ENCODE measurements at regions not wholly inside any gene's neighbourhood (a gene's known extent, or its start where the extent isn't known, plus 50 kb on each side); places are given as distances from the start of the nearest gene placed in this dataset.

DNA sequence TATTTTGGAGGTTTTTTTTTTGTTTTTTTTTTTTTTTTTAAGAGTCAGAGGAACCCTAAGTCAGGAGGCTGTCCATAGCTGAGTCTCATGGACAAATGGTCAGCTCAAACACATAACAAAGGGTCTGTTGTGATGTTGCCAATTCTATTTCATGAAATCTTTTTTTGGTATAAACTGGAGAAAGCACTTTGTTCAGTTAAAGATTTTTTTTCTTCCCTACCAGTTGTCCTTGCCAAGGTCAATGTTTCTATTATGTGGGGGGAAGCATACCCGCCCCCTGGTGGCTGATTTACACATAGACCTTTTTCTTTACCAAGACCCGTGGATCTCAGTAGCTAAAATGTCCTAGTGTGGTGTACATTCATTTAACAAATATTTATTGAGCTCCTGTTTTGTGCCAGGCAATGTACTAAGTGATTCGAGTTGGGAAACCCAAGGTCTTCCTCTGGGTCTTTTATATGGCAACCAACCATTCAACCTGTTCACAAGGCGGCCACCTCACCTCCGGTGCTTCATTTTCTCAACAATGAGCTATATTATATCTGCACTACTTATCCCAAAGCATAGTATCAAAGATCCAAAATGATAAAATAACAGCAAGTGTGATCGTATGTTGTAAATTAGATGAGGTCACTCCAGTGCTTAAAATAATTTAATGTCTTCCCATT is 214.5 kb downstream of the PAH start:
- WGBS, 2 donors, result 39 to 40% methylated on average over 6 of the region's 6 CpGs
- DNase-seq, result peak in 1 of 2 donors; percentile 49
- Histone ChIP-seq H3K4me3 (ENCODE audit: low read length in 2 of 2) (no peak overlapping the region), H3K27ac (ENCODE audit: low read depth in 1 of 2, low read length in 2 of 2) (no peak overlapping the region), H3K27me3 (ENCODE audit: control insufficient read depth in 1 of 2, insufficient read depth in 2 of 2, low read length in 1 of 2) (no peaks in the 10 kb centered on the region), H3K36me3 (ENCODE audit: control insufficient read depth in 1 of 2, insufficient read depth in 2 of 2, low read length in 1 of 2) (no peaks in the 10 kb centered on the region), H3K4me1 (ENCODE audit: control insufficient read depth in 1 of 2, insufficient read depth in 2 of 2, low read length in 2 of 2) (no peaks in the 10 kb centered on the region), H3K9me3 (ENCODE audit: control insufficient read depth, low read length) (no peaks in the 10 kb centered on the region)
- intact Hi-C loops (cut with DNase I), result no loop called here
- ATAC-seq (ENCODE audit: low FRiP score), result no peak

DNA sequence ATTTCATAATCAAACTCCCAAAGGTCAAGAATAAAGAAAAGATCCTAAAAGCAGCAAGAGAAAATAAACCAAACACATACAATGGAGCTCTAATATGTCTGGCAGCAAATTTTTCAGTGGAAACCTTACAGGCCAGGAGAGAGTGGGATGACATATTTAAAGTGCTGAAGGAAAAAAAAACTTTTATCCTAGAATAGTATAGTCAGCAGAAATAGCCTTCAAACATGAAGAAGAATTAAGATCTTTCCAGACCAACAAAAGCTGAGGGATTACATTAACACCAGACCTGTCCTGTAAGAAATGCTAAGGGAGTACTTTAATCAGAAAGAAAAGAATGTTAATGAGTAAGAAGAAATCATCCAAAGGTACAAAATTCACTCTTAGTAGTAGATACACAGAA is 215.7 kb upstream of the IGF1 start:
- ATAC-seq (ENCODE audit: low FRiP score), result no peak
- no peak overlapping the region for H3K4me3 ChIP-seq (ENCODE audit: low read length in 2 of 2)

DNA sequence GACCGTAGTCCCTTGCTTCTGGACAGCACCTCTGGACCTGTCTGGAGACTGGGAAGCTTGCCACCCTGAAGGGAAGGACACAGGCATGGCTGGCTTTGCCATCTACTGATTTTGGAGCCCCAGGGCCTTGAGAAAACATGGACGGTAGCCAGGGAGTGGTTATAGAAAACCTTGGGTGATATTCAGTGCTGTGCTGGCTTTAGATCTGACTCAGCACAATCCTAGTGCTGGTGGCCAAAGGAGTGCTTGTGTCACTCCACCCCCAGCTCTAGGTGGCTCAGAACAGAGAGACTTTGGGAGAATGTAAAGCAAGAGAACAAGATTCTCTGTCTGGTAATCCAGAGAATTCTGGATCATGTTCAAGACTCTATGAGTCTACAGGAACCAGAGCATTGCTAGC is 214.5 kb upstream of the IGF1 start:
- intact Hi-C loops (cut with DNase I), result no loop called here

More for the DNA sequence above, 215.7 kb upstream of the IGF1 start:
- no peaks in the 10 kb centered on the region for H3K4me1 ChIP-seq (ENCODE audit: control insufficient read depth in 1 of 2, insufficient read depth in 2 of 2, low read length in 2 of 2)
- peaks cover 0 to 3% of the 10 kb centered on the region in 2 donors for H3K27me3 ChIP-seq (ENCODE audit: control insufficient read depth in 1 of 2, insufficient read depth in 2 of 2, low read length in 1 of 2)
- H3K9me3 ChIP-seq (ENCODE audit: control insufficient read depth, low read length), result peaks cover 3% of the 10 kb centered on the region
- H3K36me3 ChIP-seq (ENCODE audit: control insufficient read depth in 1 of 2, insufficient read depth in 2 of 2, low read length in 1 of 2), result no peaks in the 10 kb centered on the region
- H3K27ac ChIP-seq (ENCODE audit: low read depth in 1 of 2, low read length in 2 of 2), result no peak overlapping the region
- intact Hi-C loops (cut with DNase I), result no loop called here
- DNase-seq, result no peak

DNA sequence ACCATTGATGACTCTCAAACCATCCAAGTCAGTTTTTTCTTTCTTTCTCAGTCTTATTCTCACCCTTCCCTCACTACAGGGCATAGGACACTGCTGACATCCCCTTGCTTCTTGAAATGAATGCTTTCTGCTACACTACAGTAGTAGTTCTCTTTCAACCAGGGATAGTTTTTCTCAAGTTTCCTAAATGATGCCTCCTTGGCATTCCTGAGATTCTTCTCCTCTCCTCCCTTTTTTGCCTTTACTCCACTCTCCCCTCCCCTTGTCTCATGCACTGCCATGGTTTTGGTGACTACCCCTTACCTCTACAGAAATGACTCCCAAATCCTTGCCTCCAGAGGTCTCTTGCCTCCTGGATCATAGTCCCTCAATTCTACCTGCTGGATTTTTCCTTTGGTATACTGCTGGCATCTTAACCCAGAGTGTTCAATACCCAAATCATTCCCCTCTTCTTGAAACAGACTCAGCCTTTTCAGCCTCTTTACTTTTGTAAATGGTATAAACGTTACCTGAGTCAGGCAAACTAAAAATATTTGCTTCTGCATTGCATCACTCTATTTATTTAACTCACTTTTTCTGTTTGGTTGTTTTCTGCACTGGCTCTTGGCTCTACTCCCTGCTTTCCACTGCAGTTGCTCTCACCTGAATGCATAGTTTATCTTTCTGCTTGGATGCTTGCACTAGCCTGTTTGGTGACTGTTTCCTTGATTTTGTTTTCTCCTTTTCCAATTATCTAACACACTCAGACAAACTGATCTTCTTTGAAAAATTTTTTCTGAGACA is 211.6 kb upstream of the IGF1 start:
- Histone ChIP-seq H3K27me3 (ENCODE audit: control insufficient read depth in 1 of 2, insufficient read depth in 2 of 2, low read length in 1 of 2) (peaks cover 0 to 3% of the 10 kb centered on the region in 2 donors), H3K9me3 (ENCODE audit: control insufficient read depth, low read length) (peaks cover 3% of the 10 kb centered on the region), H3K4me3 (ENCODE audit: low read length in 2 of 2) (no peak overlapping the region), H3K27ac (ENCODE audit: low read depth in 1 of 2, low read length in 2 of 2) (no peak overlapping the region), H3K4me1 (ENCODE audit: control insufficient read depth in 1 of 2, insufficient read depth in 2 of 2, low read length in 2 of 2) (no peaks in the 10 kb centered on the region), H3K36me3 (ENCODE audit: control insufficient read depth in 1 of 2, insufficient read depth in 2 of 2, low read length in 1 of 2) (no peaks in the 10 kb centered on the region)
- ATAC-seq (ENCODE audit: low FRiP score), result no peak
- WGBS, 2 donors, result 35 to 42% methylated on average over 1 of the region's 1 CpG
- intact Hi-C loops (cut with DNase I), result no loop called here
- DNase-seq, result no peak

More for the DNA sequence above, 214.5 kb upstream of the IGF1 start:
- ATAC-seq (ENCODE audit: low FRiP score), result no peak
- H3K36me3 ChIP-seq (ENCODE audit: control insufficient read depth in 1 of 2, insufficient read depth in 2 of 2, low read length in 1 of 2), result no peaks in the 10 kb centered on the region
- H3K9me3 ChIP-seq (ENCODE audit: control insufficient read depth, low read length), result peaks cover 3% of the 10 kb centered on the region
- H3K4me3 ChIP-seq (ENCODE audit: low read length in 2 of 2), result no peak overlapping the region
- no peak overlapping the region for H3K27ac ChIP-seq (ENCODE audit: low read depth in 1 of 2, low read length in 2 of 2)
- no peak for DNase-seq
- H3K4me1 ChIP-seq (ENCODE audit: control insufficient read depth in 1 of 2, insufficient read depth in 2 of 2, low read length in 2 of 2), result no peaks in the 10 kb centered on the region
- peaks cover 0 to 3% of the 10 kb centered on the region in 2 donors for H3K27me3 ChIP-seq (ENCODE audit: control insufficient read depth in 1 of 2, insufficient read depth in 2 of 2, low read length in 1 of 2)
- 67 to 80% methylated on average over 2 of the region's 2 CpGs for WGBS, 2 donors

GRCh38 chr12:102690253-102690652 is 209.9 kb upstream of the IGF1 start:
- H3K9me3 ChIP-seq (ENCODE audit: control insufficient read depth, low read length), result peaks cover 3% of the 10 kb centered on the region
- no peak overlapping the region for H3K4me3 ChIP-seq (ENCODE audit: low read length in 2 of 2)
- H3K36me3 ChIP-seq (ENCODE audit: control insufficient read depth in 1 of 2, insufficient read depth in 2 of 2, low read length in 1 of 2), result no peaks in the 10 kb centered on the region
- ATAC-seq (ENCODE audit: low FRiP score) (no peak), DNase-seq (no peak)
- intact Hi-C loops (cut with DNase I), result no loop called here
- peaks cover 0 to 3% of the 10 kb centered on the region in 2 donors for H3K27me3 ChIP-seq (ENCODE audit: control insufficient read depth in 1 of 2, insufficient read depth in 2 of 2, low read length in 1 of 2)
- H3K4me1 ChIP-seq (ENCODE audit: control insufficient read depth in 1 of 2, insufficient read depth in 2 of 2, low read length in 2 of 2), result no peaks in the 10 kb centered on the region
- WGBS, 2 donors, result 76 to 90% methylated on average over 2 of the region's 2 CpGs
- no peak overlapping the region for H3K27ac ChIP-seq (ENCODE audit: low read depth in 1 of 2, low read length in 2 of 2)

DNA sequence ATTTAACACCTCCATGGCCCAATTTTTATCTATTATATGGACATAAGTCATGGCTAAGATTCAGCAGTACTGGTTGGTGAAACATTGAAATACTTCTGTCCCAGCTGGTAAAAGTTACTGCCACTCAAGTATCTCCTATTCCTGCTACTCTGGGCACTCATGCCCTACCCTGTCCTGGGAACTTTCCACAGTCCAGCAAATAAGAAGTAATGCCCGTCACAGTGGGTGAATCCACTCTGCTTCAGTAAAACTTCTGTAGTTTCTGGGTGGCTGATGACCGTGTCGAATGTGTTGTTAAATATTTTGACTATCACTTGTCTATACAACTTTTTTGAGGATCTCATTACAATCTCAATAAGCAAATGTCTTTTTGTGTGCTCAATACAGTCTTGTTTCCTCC is 209.3 kb upstream of the IGF1 start:
- Histone ChIP-seq H3K27me3 (ENCODE audit: control insufficient read depth in 1 of 2, insufficient read depth in 2 of 2, low read length in 1 of 2) (peaks cover 0 to 3% of the 10 kb centered on the region in 2 donors), H3K4me3 (ENCODE audit: low read length in 2 of 2) (no peak overlapping the region), H3K4me1 (ENCODE audit: control insufficient read depth in 1 of 2, insufficient read depth in 2 of 2, low read length in 2 of 2) (no peaks in the 10 kb centered on the region), H3K9me3 (ENCODE audit: control insufficient read depth, low read length) (peaks cover 1% of the 10 kb centered on the region), H3K27ac (ENCODE audit: low read depth in 1 of 2, low read length in 2 of 2) (no peak overlapping the region), H3K36me3 (ENCODE audit: control insufficient read depth in 1 of 2, insufficient read depth in 2 of 2, low read length in 1 of 2) (no peaks in the 10 kb centered on the region)
- 89 to 91% methylated on average over 3 of the region's 3 CpGs for WGBS, 2 donors
- intact Hi-C loops (cut with DNase I), result no loop called here
- ATAC-seq (ENCODE audit: low FRiP score) (no peak), DNase-seq (no peak)

- Histone ChIP-seq H3K4me3 (ENCODE audit: low read length in 2 of 2) (no peak overlapping the region), H3K27ac (ENCODE audit: low read depth in 1 of 2, low read length in 2 of 2) (no peak overlapping the region), H3K27me3 (ENCODE audit: control insufficient read depth in 1 of 2, insufficient read depth in 2 of 2, low read length in 1 of 2) (no peaks in the 10 kb centered on the region), H3K4me1 (ENCODE audit: control insufficient read depth in 1 of 2, insufficient read depth in 2 of 2, low read length in 2 of 2) (no peaks in the 10 kb centered on the region), H3K9me3 (ENCODE audit: control insufficient read depth, low read length) (no peaks in the 10 kb centered on the region), H3K36me3 (ENCODE audit: control insufficient read depth in 1 of 2, insufficient read depth in 2 of 2, low read length in 1 of 2) (no peaks in the 10 kb centered on the region)
- intact Hi-C loops (cut with DNase I), result no loop called here
- ATAC-seq (ENCODE audit: low FRiP score), result no peak
- WGBS, 2 donors, result 41 to 42% methylated on average over 1 of the region's 1 CpG
- DNase-seq, result no peak
Measured at GRCh38 chr12:102687523-102687922, 207.2 kb upstream of the IGF1 start.

DNA sequence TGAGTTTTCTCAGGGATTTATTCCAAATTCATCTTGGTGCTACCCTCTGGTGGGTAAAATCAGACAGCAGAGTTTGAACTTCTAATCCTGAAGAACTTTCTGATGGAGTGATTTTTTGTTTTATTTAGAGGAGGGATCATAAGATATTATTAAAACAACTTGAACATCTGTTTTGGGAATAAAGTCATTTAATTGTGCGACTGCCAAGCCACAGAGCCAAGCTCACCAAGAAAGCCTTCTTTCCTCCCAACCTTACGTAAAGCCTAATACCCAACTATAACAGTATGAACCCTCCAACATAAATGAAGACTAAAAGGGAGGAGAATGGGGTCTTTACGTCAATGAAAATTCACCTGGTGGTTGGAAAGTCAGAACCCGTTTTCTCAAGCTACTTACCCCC is 205.5 kb upstream of the IGF1 start:
- no peaks in the 10 kb centered on the region for H3K27me3 ChIP-seq (ENCODE audit: control insufficient read depth in 1 of 2, insufficient read depth in 2 of 2, low read length in 1 of 2)
- H3K4me3 ChIP-seq (ENCODE audit: low read length in 2 of 2), result no peak overlapping the region
- 76 to 79% methylated on average over 4 of the region's 4 CpGs for WGBS, 2 donors
- no peak for DNase-seq
- H3K36me3 ChIP-seq (ENCODE audit: control insufficient read depth in 1 of 2, insufficient read depth in 2 of 2, low read length in 1 of 2), result no peaks in the 10 kb centered on the region
- intact Hi-C loops (cut with DNase I), result no loop called here
- no peaks in the 10 kb centered on the region for H3K9me3 ChIP-seq (ENCODE audit: control insufficient read depth, low read length)
- no peak overlapping the region for H3K27ac ChIP-seq (ENCODE audit: low read depth in 1 of 2, low read length in 2 of 2)
- ATAC-seq (ENCODE audit: low FRiP score), result no peak
- H3K4me1 ChIP-seq (ENCODE audit: control insufficient read depth in 1 of 2, insufficient read depth in 2 of 2, low read length in 2 of 2), result no peaks in the 10 kb centered on the region

DNA sequence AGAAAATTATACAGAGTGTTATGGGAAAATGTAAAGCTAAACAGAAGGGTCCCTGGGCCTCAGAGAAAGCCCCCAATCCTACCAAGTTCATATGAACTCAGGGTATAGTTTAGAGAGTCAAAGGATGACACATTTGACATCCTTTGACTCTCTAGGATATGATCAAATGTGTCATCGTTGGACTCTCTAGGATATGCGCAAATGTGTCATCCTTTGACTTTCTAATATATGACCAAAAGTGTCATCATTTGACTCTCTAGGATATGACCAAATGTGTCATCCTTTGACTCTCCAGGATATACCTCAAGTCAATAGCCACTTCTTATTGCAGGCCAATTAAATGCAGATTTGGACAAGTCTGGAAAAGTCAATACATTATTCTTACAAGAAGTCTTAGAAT is 204.8 kb upstream of the IGF1 start:
- DNase-seq, result no peak
- intact Hi-C loops (cut with DNase I), result no loop called here
- H3K4me3 ChIP-seq (ENCODE audit: low read length in 2 of 2), result no peak overlapping the region
- no peaks in the 10 kb centered on the region for H3K4me1 ChIP-seq (ENCODE audit: control insufficient read depth in 1 of 2, insufficient read depth in 2 of 2, low read length in 2 of 2)
- no peak overlapping the region for H3K27ac ChIP-seq (ENCODE audit: low read depth in 1 of 2, low read length in 2 of 2)
- no peak for ATAC-seq (ENCODE audit: low FRiP score)
- H3K36me3 ChIP-seq (ENCODE audit: control insufficient read depth in 1 of 2, insufficient read depth in 2 of 2, low read length in 1 of 2), result no peaks in the 10 kb centered on the region
- H3K9me3 ChIP-seq (ENCODE audit: control insufficient read depth, low read length), result no peaks in the 10 kb centered on the region
- WGBS, 2 donors, result 93 to 97% methylated on average over 2 of the region's 2 CpGs
- no peaks in the 10 kb centered on the region for H3K27me3 ChIP-seq (ENCODE audit: control insufficient read depth in 1 of 2, insufficient read depth in 2 of 2, low read length in 1 of 2)
